ENCODE measurements at regions not wholly inside any gene's neighbourhood (a gene's known extent, or its start where the extent isn't known, plus 50 kb on each side); places are given as distances from the start of the nearest gene placed in this dataset.

GRCh38 chr12:47377414-47378221 lies 297.9 kb upstream of the AMIGO2 start:
- no peak for TF ChIP-seq CTCF (IDR thresholded peaks at IDR 0.05; ENCODE audit: extremely low read depth, insufficient read depth, missing control alignments)
- DNase-seq (ENCODE audit: low spot score): no peak
- in situ Hi-C loops (cut with MboI; ENCODE audit: low pct_unique_long_range_greater_than_20kb, low sequenced_read_pairs, unreplicated experiment): no loop called here

GRCh38 chr12:47376927-47377326 lies 297.2 kb upstream of the AMIGO2 start:
- no peak for TF ChIP-seq CTCF (IDR thresholded peaks at IDR 0.05; ENCODE audit: extremely low read depth, insufficient read depth, missing control alignments)
- in situ Hi-C loops (cut with MboI; ENCODE audit: low pct_unique_long_range_greater_than_20kb, low sequenced_read_pairs, unreplicated experiment): no loop called here
- DNase-seq (ENCODE audit: low spot score): no peak

GRCh38 chr12:47373554-47374150 lies 293.9 kb upstream of the AMIGO2 start:
- in situ Hi-C loops (cut with MboI; ENCODE audit: low pct_unique_long_range_greater_than_20kb, low sequenced_read_pairs, unreplicated experiment): no loop called here
- DNase-seq (ENCODE audit: low spot score): no peak
- TF ChIP-seq CTCF (IDR thresholded peaks at IDR 0.05; ENCODE audit: extremely low read depth, insufficient read depth, missing control alignments): no peak

GRCh38 chr12:47370421-47370820 lies 290.7 kb upstream of the AMIGO2 start:
- TF ChIP-seq CTCF (IDR thresholded peaks at IDR 0.05; ENCODE audit: extremely low read depth, insufficient read depth, missing control alignments): no peak
- in situ Hi-C loops (cut with MboI; ENCODE audit: low pct_unique_long_range_greater_than_20kb, low sequenced_read_pairs, unreplicated experiment): no loop called here
- DNase-seq (ENCODE audit: low spot score): no peak

GRCh38 chr12:47369085-47369484 lies 289.3 kb upstream of the AMIGO2 start:
- no peak for TF ChIP-seq CTCF (IDR thresholded peaks at IDR 0.05; ENCODE audit: extremely low read depth, insufficient read depth, missing control alignments)
- DNase-seq (ENCODE audit: low spot score): no peak
- in situ Hi-C loops (cut with MboI; ENCODE audit: low pct_unique_long_range_greater_than_20kb, low sequenced_read_pairs, unreplicated experiment): no loop called here

GRCh38 chr12:47367912-47368537 lies 288.3 kb upstream of the AMIGO2 start:
- no peak for DNase-seq (ENCODE audit: low spot score)
- no peak for TF ChIP-seq CTCF (IDR thresholded peaks at IDR 0.05; ENCODE audit: extremely low read depth, insufficient read depth, missing control alignments)
- in situ Hi-C loops (cut with MboI; ENCODE audit: low pct_unique_long_range_greater_than_20kb, low sequenced_read_pairs, unreplicated experiment): no loop called here

All from GM13977 (cell line).